K562 (cell line): ENCODE measurements at regions not wholly inside any gene's neighbourhood (a gene's known extent, or its start where the extent isn't known, plus 50 kb on each side); places are given as distances from the start of the nearest gene placed in this dataset.

ENCODE experiments used
- ATAC-seq: fragments of 200-7000 bp; cut with Tn5 transposase; 3 replicates; pipeline ENCODE4 v1.9.1; 2020; ENCODE audit warnings: moderate library complexity
- BruUV-seq: library from RNA; stranded (reverse); fragments of 400-500 nt; replicated peaks from 2 replicates; lab custom pipeline; 2021; lab: Mats Ljungman, UMichigan
- CTCF ChIA-PET: fragments of 300-600 bp; formaldehyde crosslinking; extraction: SDS; loops from one replicate; lab custom pipeline; 2021; ENCODE audit warnings: low intra/inter-chr PET ratio; lab: Yijun Ruan, JAX
- POLR2A ChIA-PET: fragments of 300-600, 350-650 bp; sonication (Branson Sonifier 250); formaldehyde crosslinking; extraction: SDS; loops from one replicate; lab custom pipeline; 2021; ENCODE audit warnings: antibody characterized with exemption, inconsistent platforms; lab: Yijun Ruan, JAX
- DNase-seq, 4 experiments: peaks; one replicate each; pipeline versions ENCODE4 v3.0.0 to v3.0.0-alpha.2; 2011 to 2018; ENCODE audit warnings: low spot score in 3 of 4, mixed read lengths in 3 of 4; ENCODE audit errors: extremely low read depth in 1 of 4
- FAIRE-seq: peaks from 2 replicates; lab custom pipeline; 2011; peaks lifted over from hg19 to GRCh38; lab: Jason Lieb, UNC
- H2AFZ ChIP-seq: 2 replicates; pipeline ENCODE4 v1.6.0; 2011; ENCODE audit warnings: low read depth, low read length, control low read depth, inconsistent platforms
- H3K27ac ChIP-seq: fragments of 200-600 bp; 3 replicates; pipeline ENCODE4 v1.8.0; 2011; ENCODE audit warnings: low read depth, mild to moderate bottlenecking, control low read depth, inconsistent platforms, low read length, moderate library complexity, mixed read lengths; ENCODE audit errors: extremely low read depth
- H3K27me3 ChIP-seq, 2 experiments: fragments of 300-600 bp in 1 of 2; 2 replicates in 1 of 2; 3 replicates in 1 of 2; pipeline versions ENCODE4 v1.6.0 to v1.8.0; 2011; ENCODE audit warnings: inconsistent platforms in 2 of 2, low read length in 2 of 2, mild to moderate bottlenecking in 1 of 2, mixed read lengths in 1 of 2, moderate library complexity in 1 of 2; ENCODE audit not compliant: control insufficient read depth in 2 of 2, insufficient read depth in 2 of 2
- H3K36me3 ChIP-seq: fragments of 300-600 bp; 3 replicates; pipeline ENCODE4 v1.8.0; 2011; ENCODE audit warnings: mild to moderate bottlenecking, low read length, inconsistent platforms; ENCODE audit not compliant: control insufficient read depth, insufficient read depth
- H3K4me1 ChIP-seq, 2 experiments: fragments of 200-600 bp in 1 of 2; replicated peaks in 1 of 2; 2 replicates in 1 of 2; 3 replicates in 1 of 2; pipeline versions ENCODE4 v1.5.1 to v1.8.0; 2011; ENCODE audit warnings: inconsistent platforms in 2 of 2, low read length in 2 of 2, mild to moderate bottlenecking in 1 of 2, mixed read lengths in 1 of 2, moderate library complexity in 1 of 2; ENCODE audit not compliant: control insufficient read depth in 2 of 2, insufficient read depth in 2 of 2
- H3K4me2 ChIP-seq: 2 replicates; pipeline ENCODE4 v1.6.1; 2011; ENCODE audit warnings: low read length, control low read depth, inconsistent platforms, mixed read lengths; ENCODE audit not compliant: insufficient read depth
- H3K4me3 ChIP-seq: fragments of 200-600 bp; sonication (generic), shearing (Covaris generic); 2 replicates; pipeline ENCODE4 v1.5.1; 2016; ENCODE audit warnings: control low read depth, inconsistent platforms
- H3K79me2 ChIP-seq: fragments of 200-600 bp; 3 replicates; pipeline ENCODE4 v1.8.0; 2011; ENCODE audit warnings: low read length, inconsistent platforms; ENCODE audit not compliant: control insufficient read depth, insufficient read depth
- H3K9ac ChIP-seq, 2 experiments: 2 replicates each; pipeline versions ENCODE4 v1.6.0 to v1.6.1; 2011; ENCODE audit warnings: low read depth in 2 of 2, low read length in 2 of 2, control low read depth in 1 of 2, inconsistent platforms in 1 of 2, mild to moderate bottlenecking in 1 of 2, mixed read lengths in 1 of 2; ENCODE audit not compliant: insufficient read depth in 1 of 2
- H3K9me1 ChIP-seq: one replicate; pipeline ENCODE4 v1.6.0; 2011; ENCODE audit warnings: inconsistent platforms, mild to moderate bottlenecking, low read length, moderate library complexity; ENCODE audit not compliant: control insufficient read depth, insufficient read depth
- H3K9me3 ChIP-seq: replicated peaks from 2 replicates; pipeline ENCODE4 v1.5.1; 2011; ENCODE audit warnings: low read depth, low read length, inconsistent platforms; ENCODE audit not compliant: control insufficient read depth, insufficient read depth
- H4K20me1 ChIP-seq: replicated peaks from 2 replicates; pipeline ENCODE4 v1.6.1; 2011; ENCODE audit warnings: low read length, inconsistent platforms, mixed read lengths; ENCODE audit not compliant: control insufficient read depth, insufficient read depth
- CEBPB ChIP-seq: fragments of 450-650 bp; IDR thresholded peaks from 2 replicates; pipeline ENCODE4 v1.6.1; 2016; ENCODE audit warnings: missing genetic modification characterization, missing compliant biosample characterization
- FOXP4 ChIP-seq: sonication (generic); formaldehyde crosslinking; IDR thresholded peaks from 2 replicates; pipeline ENCODE4 v1.8.0; 2022; ENCODE audit warnings: mild to moderate bottlenecking, missing genetic modification reagents, borderline replicate concordance
- MTF1 ChIP-seq: fragments of 250-450 bp; sonication (Bioruptor Pico); IDR thresholded peaks from 2 replicates; pipeline ENCODE4 v1.9.0; 2021; ENCODE audit warnings: moderate library complexity, mild to moderate bottlenecking, inconsistent platforms, borderline replicate concordance
- SMAD2 ChIP-seq: fragments of 150-350 bp; IDR thresholded peaks from 2 replicates; pipeline ENCODE4 v1.6.1; 2014; ENCODE audit warnings: low read depth, mild to moderate bottlenecking, low read length
- TRIM25 ChIP-seq: fragments of 450-650 bp; IDR thresholded peaks from 2 replicates; pipeline ENCODE4 v1.7.0; 2016; ENCODE audit warnings: borderline replicate concordance
- ZKSCAN8 ChIP-seq: fragments of 200-800 bp; sonication (Bioruptor generic); IDR thresholded peaks from 2 replicates; pipeline ENCODE4 v1.6.1; 2016; ENCODE audit warnings: missing genetic modification characterization, missing compliant biosample characterization
- WGBS: fragments of 100-300 bp; shearing (Covaris generic); methylation state at CpG from one replicate; pipeline ENCODE4 v1.1.6; 2016; ENCODE audit warnings: low coverage, mixed read lengths; ENCODE audit not compliant: insufficient coverage; ENCODE audit errors: missing lambda C conversion rate; 5-methylcytosine and 5-hydroxymethylcytosine counted together
- in situ Hi-C: fragments of 300-500 bp; cut with MboI; formaldehyde crosslinking; loops from 4 replicates; pipeline ENCODE4 v1.15.0; 2018; ENCODE audit warnings: inconsistent platforms, mixed read lengths
- intact Hi-C: fragments of 100-400 bp; cut with micrococcal nuclease; formaldehyde crosslinking; loops from 2 replicates; pipeline ENCODE4 v1.14.2; 2022
- TF ChIP-seq, protein P1 (sequence below), 2 experiments: fragments of 450-650 bp; formaldehyde crosslinking in 1 of 2; IDR thresholded peaks; 2 replicates each; pipeline versions ENCODE4 v1.4.0 to v1.6.1; 2014 to 2020; ENCODE audit warnings: mild to moderate bottlenecking in 2 of 2, borderline replicate concordance in 1 of 2, low read depth in 1 of 2

DNA sequence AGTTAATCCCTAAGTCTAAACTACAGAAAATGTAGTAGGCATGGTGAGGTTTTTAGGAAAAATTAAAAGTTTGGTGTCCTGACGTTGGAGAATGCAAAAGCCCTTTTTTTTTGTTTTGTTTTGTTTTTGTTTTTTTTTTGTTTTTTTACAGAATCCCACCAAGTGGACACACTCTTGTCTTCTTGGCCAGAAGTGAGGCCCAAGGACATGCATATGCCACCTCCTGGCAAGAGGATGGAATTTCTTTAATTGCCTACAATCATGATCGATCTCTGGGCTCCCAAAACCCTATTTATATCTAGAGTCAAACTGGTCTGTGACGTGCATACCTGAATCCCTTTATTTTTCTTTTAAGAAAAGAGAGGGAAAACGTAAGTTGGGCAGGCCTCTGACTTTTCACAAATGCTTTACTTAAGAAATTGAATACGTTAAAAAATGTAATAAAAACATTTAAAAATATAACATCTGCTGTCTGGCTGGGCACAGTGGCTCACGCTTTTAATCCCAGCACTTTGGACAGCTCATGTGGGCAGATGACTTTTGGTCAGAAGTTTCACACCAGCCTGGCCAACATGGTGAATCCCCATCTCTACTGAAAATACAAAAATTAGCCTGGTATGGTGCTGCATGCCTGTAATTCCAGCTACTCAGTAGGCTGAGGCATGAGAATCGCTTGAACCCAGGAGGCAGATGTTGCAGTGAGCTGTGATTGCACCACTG is 502.7 kb downstream of the CBLN2 start:
- no peak overlapping the region for H3K9ac ChIP-seq
- 2% methylated on average over 6 of the region's 7 CpGs for WGBS
- H3K4me3 ChIP-seq = no peak overlapping the region
- intact Hi-C loops = no loop called here
- H3K4me2 ChIP-seq = no peak overlapping the region
- no peak for TF ChIP-seq CEBPB (tag)
- TF ChIP-seq ZKSCAN8 (CRISPR knock-in tag) = no peak
- no peak for TF ChIP-seq SMAD2
- no peak for TF ChIP-seq TRIM25
- TF ChIP-seq MTF1 (CRISPR knock-in tag) = no peak
- TF ChIP-seq FOXP4 (CRISPR knock-in tag) = no peak
- TF ChIP-seq, protein P1, sequence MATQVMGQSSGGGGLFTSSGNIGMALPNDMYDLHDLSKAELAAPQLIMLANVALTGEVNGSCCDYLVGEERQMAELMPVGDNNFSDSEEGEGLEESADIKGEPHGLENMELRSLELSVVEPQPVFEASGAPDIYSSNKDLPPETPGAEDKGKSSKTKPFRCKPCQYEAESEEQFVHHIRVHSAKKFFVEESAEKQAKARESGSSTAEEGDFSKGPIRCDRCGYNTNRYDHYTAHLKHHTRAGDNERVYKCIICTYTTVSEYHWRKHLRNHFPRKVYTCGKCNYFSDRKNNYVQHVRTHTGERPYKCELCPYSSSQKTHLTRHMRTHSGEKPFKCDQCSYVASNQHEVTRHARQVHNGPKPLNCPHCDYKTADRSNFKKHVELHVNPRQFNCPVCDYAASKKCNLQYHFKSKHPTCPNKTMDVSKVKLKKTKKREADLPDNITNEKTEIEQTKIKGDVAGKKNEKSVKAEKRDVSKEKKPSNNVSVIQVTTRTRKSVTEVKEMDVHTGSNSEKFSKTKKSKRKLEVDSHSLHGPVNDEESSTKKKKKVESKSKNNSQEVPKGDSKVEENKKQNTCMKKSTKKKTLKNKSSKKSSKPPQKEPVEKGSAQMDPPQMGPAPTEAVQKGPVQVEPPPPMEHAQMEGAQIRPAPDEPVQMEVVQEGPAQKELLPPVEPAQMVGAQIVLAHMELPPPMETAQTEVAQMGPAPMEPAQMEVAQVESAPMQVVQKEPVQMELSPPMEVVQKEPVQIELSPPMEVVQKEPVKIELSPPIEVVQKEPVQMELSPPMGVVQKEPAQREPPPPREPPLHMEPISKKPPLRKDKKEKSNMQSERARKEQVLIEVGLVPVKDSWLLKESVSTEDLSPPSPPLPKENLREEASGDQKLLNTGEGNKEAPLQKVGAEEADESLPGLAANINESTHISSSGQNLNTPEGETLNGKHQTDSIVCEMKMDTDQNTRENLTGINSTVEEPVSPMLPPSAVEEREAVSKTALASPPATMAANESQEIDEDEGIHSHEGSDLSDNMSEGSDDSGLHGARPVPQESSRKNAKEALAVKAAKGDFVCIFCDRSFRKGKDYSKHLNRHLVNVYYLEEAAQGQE (IDR thresholded peaks at IDR 0.05; ENCODE audit: borderline replicate concordance) = no peak
- TF ChIP-seq, protein P1 (CRISPR knock-in tag; IDR thresholded peaks at IDR 0.05; ENCODE audit: low read depth) = no peak
- H3K4me1 ChIP-seq = no peaks in the 10 kb centered on the region
- H3K36me3 ChIP-seq = no peaks in the 10 kb centered on the region
- no peaks in the 10 kb centered on the region for H4K20me1 ChIP-seq
- no peaks in the 10 kb centered on the region for H3K9me1 ChIP-seq
- BruUV-seq = no TSS peak
- no peak for DNase-seq
- no peaks in the 10 kb centered on the region for H3K9me3 ChIP-seq
- H3K27me3 ChIP-seq = no peaks in the 10 kb centered on the region
- POLR2A ChIA-PET = no interaction called here
- in situ Hi-C loops = no loop called here
- no peaks in the 10 kb centered on the region for H3K79me2 ChIP-seq
- CTCF ChIA-PET = no interaction called here
- no peak for FAIRE-seq
- H3K27ac ChIP-seq = no peak overlapping the region
- no peak for ATAC-seq
- H2AFZ ChIP-seq = no peak overlapping the region
